K562 (cell line): ENCODE measurements at regions not wholly inside any gene's neighbourhood (a gene's known extent, or its start where the extent isn't known, plus 50 kb on each side); places are given as distances from the start of the nearest gene placed in this dataset.

ENCODE experiments used
- ATAC-seq: fragments of 200-7000 bp; cut with Tn5 transposase; 3 replicates; pipeline ENCODE4 v1.9.1; 2020; ENCODE audit warnings: moderate library complexity
- BruUV-seq: library from RNA; stranded (reverse); fragments of 400-500 nt; replicated peaks from 2 replicates; lab custom pipeline; 2021; lab: Mats Ljungman, UMichigan
- CTCF ChIA-PET: fragments of 300-600 bp; formaldehyde crosslinking; extraction: SDS; loops from one replicate; lab custom pipeline; 2021; ENCODE audit warnings: low intra/inter-chr PET ratio; lab: Yijun Ruan, JAX
- POLR2A ChIA-PET: fragments of 300-600, 350-650 bp; sonication (Branson Sonifier 250); formaldehyde crosslinking; extraction: SDS; loops from one replicate; lab custom pipeline; 2021; ENCODE audit warnings: antibody characterized with exemption, inconsistent platforms; lab: Yijun Ruan, JAX
- DNase-seq, 4 experiments: peaks; one replicate each; pipeline versions ENCODE4 v3.0.0 to v3.0.0-alpha.2; 2011 to 2018; ENCODE audit warnings: low spot score in 3 of 4, mixed read lengths in 3 of 4; ENCODE audit errors: extremely low read depth in 1 of 4
- FAIRE-seq: peaks from 2 replicates; lab custom pipeline; 2011; peaks lifted over from hg19 to GRCh38; lab: Jason Lieb, UNC
- H2AFZ ChIP-seq: 2 replicates; pipeline ENCODE4 v1.6.0; 2011; ENCODE audit warnings: low read depth, low read length, control low read depth, inconsistent platforms
- H3K27ac ChIP-seq: fragments of 200-600 bp; 3 replicates; pipeline ENCODE4 v1.8.0; 2011; ENCODE audit warnings: low read depth, mild to moderate bottlenecking, control low read depth, inconsistent platforms, low read length, moderate library complexity, mixed read lengths; ENCODE audit errors: extremely low read depth
- H3K27me3 ChIP-seq, 2 experiments: fragments of 300-600 bp in 1 of 2; 2 replicates in 1 of 2; 3 replicates in 1 of 2; pipeline versions ENCODE4 v1.6.0 to v1.8.0; 2011; ENCODE audit warnings: inconsistent platforms in 2 of 2, low read length in 2 of 2, mild to moderate bottlenecking in 1 of 2, mixed read lengths in 1 of 2, moderate library complexity in 1 of 2; ENCODE audit not compliant: control insufficient read depth in 2 of 2, insufficient read depth in 2 of 2
- H3K36me3 ChIP-seq: fragments of 300-600 bp; 3 replicates; pipeline ENCODE4 v1.8.0; 2011; ENCODE audit warnings: mild to moderate bottlenecking, low read length, inconsistent platforms; ENCODE audit not compliant: control insufficient read depth, insufficient read depth
- H3K4me1 ChIP-seq, 2 experiments: fragments of 200-600 bp in 1 of 2; replicated peaks in 1 of 2; 2 replicates in 1 of 2; 3 replicates in 1 of 2; pipeline versions ENCODE4 v1.5.1 to v1.8.0; 2011; ENCODE audit warnings: inconsistent platforms in 2 of 2, low read length in 2 of 2, mild to moderate bottlenecking in 1 of 2, mixed read lengths in 1 of 2, moderate library complexity in 1 of 2; ENCODE audit not compliant: control insufficient read depth in 2 of 2, insufficient read depth in 2 of 2
- H3K4me2 ChIP-seq: 2 replicates; pipeline ENCODE4 v1.6.1; 2011; ENCODE audit warnings: low read length, control low read depth, inconsistent platforms, mixed read lengths; ENCODE audit not compliant: insufficient read depth
- H3K4me3 ChIP-seq: fragments of 200-600 bp; sonication (generic), shearing (Covaris generic); 2 replicates; pipeline ENCODE4 v1.5.1; 2016; ENCODE audit warnings: control low read depth, inconsistent platforms
- H3K79me2 ChIP-seq: fragments of 200-600 bp; 3 replicates; pipeline ENCODE4 v1.8.0; 2011; ENCODE audit warnings: low read length, inconsistent platforms; ENCODE audit not compliant: control insufficient read depth, insufficient read depth
- H3K9ac ChIP-seq, 2 experiments: 2 replicates each; pipeline versions ENCODE4 v1.6.0 to v1.6.1; 2011; ENCODE audit warnings: low read depth in 2 of 2, low read length in 2 of 2, control low read depth in 1 of 2, inconsistent platforms in 1 of 2, mild to moderate bottlenecking in 1 of 2, mixed read lengths in 1 of 2; ENCODE audit not compliant: insufficient read depth in 1 of 2
- H3K9me1 ChIP-seq: one replicate; pipeline ENCODE4 v1.6.0; 2011; ENCODE audit warnings: inconsistent platforms, mild to moderate bottlenecking, low read length, moderate library complexity; ENCODE audit not compliant: control insufficient read depth, insufficient read depth
- H3K9me3 ChIP-seq: replicated peaks from 2 replicates; pipeline ENCODE4 v1.5.1; 2011; ENCODE audit warnings: low read depth, low read length, inconsistent platforms; ENCODE audit not compliant: control insufficient read depth, insufficient read depth
- H4K20me1 ChIP-seq: replicated peaks from 2 replicates; pipeline ENCODE4 v1.6.1; 2011; ENCODE audit warnings: low read length, inconsistent platforms, mixed read lengths; ENCODE audit not compliant: control insufficient read depth, insufficient read depth
- CBFB ChIP-seq: sonication (generic); formaldehyde crosslinking; IDR thresholded peaks from 2 replicates; pipeline ENCODE4 v1.4.0; 2020; ENCODE audit warnings: mild to moderate bottlenecking, missing genetic modification reagents
- CCNT2 ChIP-seq: IDR thresholded peaks from 2 replicates; pipeline ENCODE4 v1.6.1; 2011; ENCODE audit warnings: borderline replicate concordance, low read depth, mild to moderate bottlenecking, moderate library complexity, mixed read lengths, low read length; ENCODE audit not compliant: insufficient read length; ENCODE audit errors: extremely low read depth
- COPS2 ChIP-seq: fragments of 450-650 bp; conservative IDR thresholded peaks from 2 replicates; pipeline ENCODE4 v1.6.1; 2016; ENCODE audit warnings: mild to moderate bottlenecking, moderate library complexity
- E2F3 ChIP-seq: fragments of 250-450 bp; sonication (Bioruptor Pico); IDR thresholded peaks from 2 replicates; pipeline ENCODE4 v1.4.0; 2020; ENCODE audit warnings: mild to moderate bottlenecking
- FUS ChIP-seq: fragments of 200-400 bp; formaldehyde crosslinking; optimal IDR thresholded peaks from 2 replicates; pipeline ENCODE3; 2017; ENCODE audit warnings: low read depth, low read length
- HNRNPK ChIP-seq: fragments of 200-400 bp; formaldehyde crosslinking; IDR thresholded peaks from one replicate; pipeline ENCODE4 v1.6.1; 2018; ENCODE audit warnings: mild to moderate bottlenecking, low read depth, low read length; ENCODE audit not compliant: poor library complexity, severe bottlenecking
- KLF1 ChIP-seq: fragments of 450-650 bp; IDR thresholded peaks from 2 replicates; pipeline ENCODE4 v1.6.1; 2016; ENCODE audit warnings: missing genetic modification characterization, missing compliant biosample characterization
- KLF16 ChIP-seq: IDR thresholded peaks from 2 replicates; pipeline ENCODE4 v1.6.1; 2016; ENCODE audit warnings: antibody characterized with exemption
- L3MBTL2 ChIP-seq: fragments of 450-650 bp; IDR thresholded peaks from 2 replicates; pipeline ENCODE4 v1.6.1; 2016; ENCODE audit warnings: mild to moderate bottlenecking, moderate library complexity
- MAFF ChIP-seq: IDR thresholded peaks from 2 replicates; pipeline ENCODE4 v1.6.1; 2012; ENCODE audit warnings: low read length, improper control_type of control experiment
- NFRKB ChIP-seq: fragments of 450-650 bp; IDR thresholded peaks from 2 replicates; pipeline ENCODE4 v1.6.1; 2016; ENCODE audit warnings: low read depth
- NR2C2 ChIP-seq, 2 experiments: fragments of 200-800 bp in 1 of 2; sonication (Bioruptor generic) in 1 of 2; sonication (generic) in 1 of 2; formaldehyde crosslinking in 1 of 2; IDR thresholded peaks; 2 replicates each; pipeline versions ENCODE4 v1.6.1 to v1.8.0; 2016 to 2022; ENCODE audit warnings: mild to moderate bottlenecking in 1 of 2, missing compliant biosample characterization in 1 of 2, missing genetic modification characterization in 1 of 2, missing genetic modification reagents in 1 of 2
- OTX1 ChIP-seq: fragments of 450-650 bp; formaldehyde crosslinking; IDR thresholded peaks from 2 replicates; pipeline ENCODE4 v1.4.0; 2022; ENCODE audit warnings: mild to moderate bottlenecking
- SAFB2 ChIP-seq: fragments of 200-400 bp; formaldehyde crosslinking; IDR thresholded peaks from 2 replicates; pipeline ENCODE4 v1.6.1; 2018; ENCODE audit warnings: borderline replicate concordance, low read length, low read depth, moderate library complexity; ENCODE audit not compliant: severe bottlenecking
- STAT5A ChIP-seq: IDR thresholded peaks from 2 replicates; pipeline ENCODE4 v1.6.1; 2012; ENCODE audit warnings: low read length, inconsistent platforms, borderline replicate concordance
- WGBS: fragments of 100-300 bp; shearing (Covaris generic); methylation state at CpG from one replicate; pipeline ENCODE4 v1.1.6; 2016; ENCODE audit warnings: low coverage, mixed read lengths; ENCODE audit not compliant: insufficient coverage; ENCODE audit errors: missing lambda C conversion rate; 5-methylcytosine and 5-hydroxymethylcytosine counted together
- in situ Hi-C: fragments of 300-500 bp; cut with MboI; formaldehyde crosslinking; loops from 4 replicates; pipeline ENCODE4 v1.15.0; 2018; ENCODE audit warnings: inconsistent platforms, mixed read lengths
- intact Hi-C: fragments of 100-400 bp; cut with micrococcal nuclease; formaldehyde crosslinking; loops from 2 replicates; pipeline ENCODE4 v1.14.2; 2022

GRCh38 chr2:9696731-9697130 is 65.9 kb upstream of the YWHAQ start:
- Histone ChIP-seq H4K20me1 (no peaks in the 10 kb centered on the region), H3K9me1 (no peaks in the 10 kb centered on the region), H3K36me3 (no peaks in the 10 kb centered on the region), H3K4me1 (peaks cover 26 to 31% of the 10 kb centered on the region in 2 experiments), H3K79me2 (no peaks in the 10 kb centered on the region), H3K9me3 (no peaks in the 10 kb centered on the region), H3K27me3 (no peaks in the 10 kb centered on the region), H3K9ac (no peak overlapping the region), H3K4me2 (no peak overlapping the region), H2AFZ (no peak overlapping the region), H3K4me3 (no peak overlapping the region), H3K27ac (no peak overlapping the region)
- DNase-seq (no peak), ATAC-seq (no peak), FAIRE-seq (no peak)
- ChIA-PET POLR2A (interaction anchor here (1.2 kb wide), 1 partner anchor 66 kb away, joined by 3 read pairs; the partner anchor contains the start of gene YWHAQ), CTCF (no interaction called here)
- intact Hi-C loops, result no loop called here
- TF ChIP-seq CCNT2 (no peak), L3MBTL2 (no peak), MAFF (no peak), SAFB2 (no peak), COPS2 (no peak), KLF16 (no peak), STAT5A (no peak), E2F3 (no peak), FUS (no peak), HNRNPK (no peak), NFRKB (no peak), NR2C2 (CRISPR knock-in tag; IDR thresholded peaks at IDR 0.05) (no peak), NR2C2 (tag; IDR thresholded peaks at IDR 0.05) (no peak), KLF1 (no peak), OTX1 (no peak), CBFB (no peak)
- WGBS, result 58% methylated on average over 4 of the region's 4 CpGs
- in situ Hi-C loops, result no loop called here
- no TSS peak for BruUV-seq
